ENCODE measurements at regions not wholly inside any gene's neighbourhood (a gene's known extent, or its start where the extent isn't known, plus 50 kb on each side); places are given as distances from the start of the nearest gene placed in this dataset.

DNA sequence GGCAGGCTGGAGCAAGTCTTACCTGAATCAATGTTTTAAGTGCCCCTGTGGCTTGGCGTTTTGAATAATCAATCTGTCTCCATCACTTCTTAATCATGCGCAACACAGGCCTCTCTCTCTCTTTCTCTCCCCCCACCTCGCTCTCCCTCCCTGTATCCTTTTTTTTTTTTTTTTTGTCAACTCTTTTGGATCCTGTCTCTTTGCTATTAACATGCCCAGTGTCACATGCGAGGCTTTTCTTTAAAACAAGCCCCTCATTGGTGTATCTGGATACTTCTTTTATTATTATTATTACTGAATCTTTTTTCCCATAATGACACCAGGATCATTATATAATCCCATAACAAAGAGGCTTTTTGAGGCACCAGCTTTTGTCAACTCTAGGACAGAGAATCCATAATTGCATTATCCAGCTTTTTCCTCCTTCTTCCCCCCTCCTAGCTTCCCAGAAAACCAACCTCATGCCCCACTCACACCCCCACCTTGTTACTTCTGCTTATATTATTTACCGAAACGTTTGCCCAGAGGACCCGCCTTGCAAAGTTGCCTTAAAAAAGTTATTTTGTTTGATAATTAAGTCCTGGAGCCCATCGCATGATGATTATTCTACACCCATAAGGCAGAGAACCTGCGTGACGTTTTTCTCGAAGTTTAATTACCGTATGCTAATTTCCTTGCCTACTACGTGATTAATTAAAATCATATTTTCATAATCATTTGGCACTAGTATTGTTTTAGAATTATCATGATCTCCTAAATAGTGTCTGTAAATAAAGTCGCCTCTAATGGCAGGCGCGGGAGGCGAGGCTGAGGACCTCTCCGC, 148.1 kb upstream of the ZNF536 start:
- no peak overlapping the region for H3K4me3 Mint-ChIP-seq

DNA sequence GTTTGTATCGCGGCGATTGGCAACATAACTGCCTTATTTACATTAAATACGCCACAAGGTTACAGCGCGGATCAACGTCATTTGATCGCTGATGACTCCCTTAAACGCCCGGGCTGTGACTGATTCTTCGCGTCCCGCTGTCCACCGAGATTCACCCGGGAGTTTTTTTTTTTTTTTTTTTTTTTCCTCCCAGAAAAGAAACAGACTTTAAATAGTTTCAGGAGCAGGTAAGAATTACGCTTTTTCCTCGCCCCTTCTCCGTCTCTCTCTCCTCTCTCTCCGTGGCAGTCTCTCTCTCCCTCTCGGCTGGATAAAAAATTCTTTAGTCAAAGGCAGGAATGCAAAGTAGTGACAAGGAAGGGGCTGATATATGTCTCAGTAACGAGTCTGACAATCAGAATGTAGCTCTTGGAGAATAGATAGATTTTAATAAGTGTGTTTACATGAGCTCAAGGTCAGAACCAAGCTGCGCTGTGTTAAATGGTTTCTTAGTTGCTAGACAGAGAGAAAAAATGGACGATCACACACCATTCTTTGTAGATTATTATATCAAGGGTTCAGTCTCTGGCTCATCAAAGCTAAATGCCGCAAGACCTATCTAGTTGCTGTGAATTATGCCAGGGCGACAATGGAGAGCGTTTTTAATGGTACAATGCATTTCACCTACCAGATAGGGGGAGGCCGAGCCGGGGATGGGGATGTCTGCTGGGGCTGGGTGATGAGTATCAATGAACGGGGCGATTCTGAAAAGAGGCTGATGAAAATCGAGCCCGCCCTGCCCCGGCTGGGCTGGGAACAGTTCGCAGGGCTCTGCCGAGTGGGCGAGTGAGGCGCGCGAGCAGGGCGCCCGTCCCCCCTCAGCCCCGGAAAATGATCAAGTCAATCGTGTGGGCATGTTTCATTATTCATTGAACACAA, 147.2 kb upstream of the ZNF536 start:
- ChIA-PET POLR2A (no interaction called here), CTCF (no interaction called here)
- Mint-ChIP-seq H3K9me3 (no peaks in the 10 kb centered on the region), H3K27ac (peak overlapping the region; percentile 19), H3K36me3 (ENCODE audit: low read depth) (peaks cover 5% of the 10 kb centered on the region), H3K4me1 (peaks cover 25% of the 10 kb centered on the region), H3K27me3 (peaks cover 72% of the 10 kb centered on the region), H3K4me3 (peak overlapping the region; percentile 53)
- no peak for DNase-seq

More for the DNA sequence above, 148.1 kb upstream of the ZNF536 start:
- POLR2A ChIA-PET = no interaction called here
- CTCF ChIA-PET = interaction anchor here (0.5 kb wide), 1 partner anchor 246 kb away, joined by 3 read pairs; no protein-coding TSS in a partner anchor
- peak overlapping the region; percentile 19 for H3K27ac Mint-ChIP-seq
- peaks cover 25% of the 10 kb centered on the region for H3K4me1 Mint-ChIP-seq
- DNase-seq = no peak
- H3K27me3 Mint-ChIP-seq = peaks cover 64% of the 10 kb centered on the region
- peaks cover 5% of the 10 kb centered on the region for H3K36me3 Mint-ChIP-seq (ENCODE audit: low read depth)
- H3K9me3 Mint-ChIP-seq = no peaks in the 10 kb centered on the region

DNA sequence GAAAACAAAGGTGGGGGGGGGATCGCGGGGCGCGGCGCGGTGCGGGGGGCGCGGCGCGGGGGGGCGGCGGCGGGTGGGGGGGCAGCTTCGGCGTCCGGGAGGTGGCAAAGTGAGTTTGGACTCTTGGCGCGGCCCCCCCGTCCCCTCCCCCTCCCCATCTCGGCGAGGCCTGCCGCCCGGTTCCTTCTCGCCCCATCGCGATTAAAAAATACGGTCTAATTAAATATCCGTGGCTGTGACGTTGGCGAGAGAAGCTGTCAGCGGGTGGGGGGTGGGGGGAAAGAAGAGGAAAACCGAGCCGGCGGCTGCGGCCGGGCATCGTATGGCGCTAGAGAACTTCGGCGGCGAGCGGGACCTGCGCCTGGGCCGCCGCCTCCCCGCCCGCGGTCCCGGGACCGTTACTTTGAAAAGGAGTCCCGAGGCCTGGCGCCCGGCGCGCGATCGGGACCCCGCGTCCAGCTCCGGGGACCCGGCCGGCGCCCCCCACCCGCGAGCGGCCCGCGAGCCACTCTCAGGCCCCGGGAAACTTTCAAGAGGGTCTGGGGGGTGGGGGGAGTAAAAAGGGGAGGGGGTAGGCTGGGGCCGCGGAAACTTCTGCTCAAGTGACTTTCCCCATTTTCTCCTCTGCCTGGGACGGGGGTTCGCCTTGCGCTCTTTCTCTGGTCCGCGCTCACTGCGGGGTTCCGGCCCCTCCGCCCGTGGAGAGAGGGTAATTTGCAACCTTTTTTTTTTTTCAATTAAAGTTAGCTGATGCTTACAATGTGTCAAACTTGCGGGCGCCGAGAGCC, 146.3 kb upstream of the ZNF536 start:
- DNase-seq = no peak
- Mint-ChIP-seq H3K9me3 (no peaks in the 10 kb centered on the region), H3K36me3 (ENCODE audit: low read depth) (peaks cover 5% of the 10 kb centered on the region), H3K4me3 (peak overlapping the region; percentile 38), H3K4me1 (peaks cover 25% of the 10 kb centered on the region), H3K27ac (peak overlapping the region; percentile 62), H3K27me3 (peaks cover 76% of the 10 kb centered on the region)
- ChIA-PET CTCF (no interaction called here), POLR2A (no interaction called here)

DNA sequence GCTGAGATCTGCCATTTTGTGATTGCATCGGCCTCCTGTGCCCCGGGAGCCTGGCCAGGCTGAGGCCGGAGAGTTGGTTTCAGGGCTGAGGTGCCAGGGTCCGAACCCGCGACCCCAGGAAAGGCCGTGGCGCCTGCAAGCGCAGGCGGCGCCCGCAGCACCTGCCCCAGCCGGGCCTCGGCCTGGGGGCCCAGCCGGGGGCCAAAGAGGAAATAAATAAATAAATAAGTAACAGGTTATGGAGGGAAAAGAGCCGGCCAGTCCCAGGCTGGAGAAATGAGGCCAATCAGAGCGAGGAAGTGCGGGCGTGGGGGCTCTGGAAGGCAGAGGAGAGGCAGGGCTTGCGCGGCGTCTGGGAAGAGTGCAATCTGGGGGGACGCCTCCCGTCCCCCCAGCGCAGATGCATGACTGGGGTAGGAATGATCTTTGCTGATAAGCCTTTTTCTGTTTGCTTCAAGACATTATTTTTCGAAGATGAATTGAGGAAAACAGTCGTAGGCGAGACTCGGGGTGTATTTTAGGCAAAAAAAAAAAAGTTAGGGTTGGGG, 145.6 kb upstream of the ZNF536 start:
- CTCF ChIA-PET = no interaction called here
- Mint-ChIP-seq H3K4me3 (peak overlapping the region; percentile 71), H3K4me1 (peaks cover 25% of the 10 kb centered on the region), H3K36me3 (ENCODE audit: low read depth) (peaks cover 5% of the 10 kb centered on the region), H3K27ac (peak overlapping the region; percentile 67), H3K27me3 (peaks cover 77% of the 10 kb centered on the region), H3K9me3 (no peaks in the 10 kb centered on the region)
- DNase-seq = no peak
- POLR2A ChIA-PET = no interaction called here

DNA sequence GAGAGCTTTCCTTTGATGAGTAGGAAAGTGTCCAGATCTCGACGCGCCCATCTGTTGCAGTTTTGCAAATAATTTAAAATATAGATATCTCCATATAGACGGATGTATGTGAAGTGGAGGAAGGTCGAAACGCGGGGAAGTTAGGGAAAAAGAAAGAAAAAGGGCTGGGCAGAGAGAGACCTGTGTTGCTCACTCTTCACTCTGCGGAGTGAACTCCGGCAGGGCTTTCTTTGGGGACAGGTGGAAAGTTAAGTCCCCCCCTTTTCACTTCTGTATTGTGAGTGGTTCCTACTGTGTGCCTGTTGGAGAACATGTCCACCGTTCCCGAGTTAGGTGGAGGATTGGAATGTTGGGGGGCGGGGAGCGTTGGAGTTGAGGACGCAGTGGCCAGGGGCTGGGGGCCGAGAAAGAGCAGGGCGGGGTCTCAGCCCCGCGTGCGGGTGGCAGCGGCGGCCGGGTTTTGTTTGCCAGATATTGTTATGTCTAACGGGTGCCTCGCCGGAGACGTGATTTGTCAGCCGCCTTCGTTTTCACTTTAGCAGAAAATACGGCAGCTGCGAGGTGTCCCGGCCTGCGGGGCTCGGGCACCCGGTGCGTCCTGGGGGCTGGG, 145.1 kb upstream of the ZNF536 start:
- DNase-seq = peak; percentile 16
- peak overlapping the region; percentile 67 for H3K27ac Mint-ChIP-seq
- ChIA-PET CTCF (no interaction called here), POLR2A (no interaction called here)
- H3K36me3 Mint-ChIP-seq (ENCODE audit: low read depth) = peaks cover 5% of the 10 kb centered on the region
- H3K9me3 Mint-ChIP-seq = no peaks in the 10 kb centered on the region
- peaks cover 73% of the 10 kb centered on the region for H3K27me3 Mint-ChIP-seq
- peaks cover 25% of the 10 kb centered on the region for H3K4me1 Mint-ChIP-seq
- peak overlapping the region; percentile 71 for H3K4me3 Mint-ChIP-seq

DNA sequence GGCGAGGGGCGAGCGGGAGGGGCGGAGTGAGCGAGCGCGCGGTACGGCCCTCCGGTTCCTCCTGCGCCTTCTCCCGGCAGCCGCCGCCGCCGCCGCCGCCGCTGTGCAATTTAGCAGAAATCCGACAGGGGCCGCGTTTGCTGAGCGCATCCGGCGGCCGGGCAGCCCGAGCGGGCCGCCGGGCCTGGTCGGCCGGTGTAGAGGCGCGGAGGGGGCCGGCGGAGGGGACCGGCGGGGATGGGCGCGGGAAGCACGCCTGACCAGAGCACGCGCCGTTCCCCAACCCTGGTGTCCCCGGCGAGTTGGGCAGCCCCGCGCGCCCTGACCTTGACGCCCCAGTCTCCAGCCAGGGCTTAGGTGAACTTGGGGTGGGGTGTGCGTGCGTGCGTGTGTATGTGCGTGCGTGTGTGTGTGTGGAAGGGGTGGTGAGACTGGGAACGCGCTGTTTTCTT, 144.5 kb upstream of the ZNF536 start:
- H3K27ac Mint-ChIP-seq = no peak overlapping the region
- no peaks in the 10 kb centered on the region for H3K9me3 Mint-ChIP-seq
- CTCF ChIA-PET = no interaction called here
- peak; percentile 53 for DNase-seq
- peaks cover 5% of the 10 kb centered on the region for H3K36me3 Mint-ChIP-seq (ENCODE audit: low read depth)
- H3K4me1 Mint-ChIP-seq = peaks cover 25% of the 10 kb centered on the region
- peaks cover 74% of the 10 kb centered on the region for H3K27me3 Mint-ChIP-seq
- POLR2A ChIA-PET = no interaction called here
- peak overlapping the region; percentile 45 for H3K4me3 Mint-ChIP-seq

DNA sequence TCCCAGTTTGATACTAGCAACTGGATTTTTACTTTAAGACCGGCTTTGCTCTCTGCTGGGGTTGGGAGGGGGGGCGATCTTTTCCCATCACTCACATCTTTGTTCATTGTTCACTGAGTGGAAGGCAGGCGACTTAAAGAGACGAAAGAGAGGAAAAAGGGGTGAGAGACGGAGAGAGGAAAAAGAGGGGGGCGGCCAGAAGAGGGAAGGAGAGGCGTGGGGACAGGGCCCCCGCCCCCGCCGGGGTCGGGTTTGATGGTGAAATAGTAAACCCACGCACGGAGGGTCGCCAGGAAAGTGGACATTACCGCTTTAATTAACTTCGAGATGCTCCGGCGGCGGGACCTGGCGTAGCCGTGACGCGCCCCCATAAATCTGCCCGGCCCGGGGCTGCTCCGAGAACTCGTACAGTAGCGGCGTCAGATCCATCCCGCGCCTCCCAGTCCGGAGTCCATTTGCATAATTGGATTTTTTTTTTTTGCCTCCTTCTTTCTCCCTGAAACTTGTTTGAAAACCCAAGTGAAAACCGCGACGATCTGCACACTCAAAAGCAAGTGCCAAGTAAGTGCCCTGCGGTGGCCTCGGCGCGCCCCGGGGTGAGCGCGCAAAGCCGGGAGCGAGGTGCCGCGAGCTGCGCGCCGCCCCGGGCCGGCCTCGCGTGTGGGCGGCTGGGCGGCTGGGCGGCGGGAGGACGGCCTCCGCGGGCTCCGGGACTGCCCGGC, 143.9 kb upstream of the ZNF536 start:
- Mint-ChIP-seq H3K36me3 (ENCODE audit: low read depth) (peaks cover 5% of the 10 kb centered on the region), H3K4me1 (peaks cover 25% of the 10 kb centered on the region), H3K4me3 (peak overlapping the region; percentile 45), H3K27me3 (peaks cover 70% of the 10 kb centered on the region), H3K9me3 (no peaks in the 10 kb centered on the region), H3K27ac (no peak overlapping the region)
- DNase-seq = no peak
- ChIA-PET CTCF (interaction anchor here (0.7 kb wide), 1 partner anchor 1110 kb away, joined by 5 read pairs; no protein-coding TSS in a partner anchor), POLR2A (no interaction called here)

DNA sequence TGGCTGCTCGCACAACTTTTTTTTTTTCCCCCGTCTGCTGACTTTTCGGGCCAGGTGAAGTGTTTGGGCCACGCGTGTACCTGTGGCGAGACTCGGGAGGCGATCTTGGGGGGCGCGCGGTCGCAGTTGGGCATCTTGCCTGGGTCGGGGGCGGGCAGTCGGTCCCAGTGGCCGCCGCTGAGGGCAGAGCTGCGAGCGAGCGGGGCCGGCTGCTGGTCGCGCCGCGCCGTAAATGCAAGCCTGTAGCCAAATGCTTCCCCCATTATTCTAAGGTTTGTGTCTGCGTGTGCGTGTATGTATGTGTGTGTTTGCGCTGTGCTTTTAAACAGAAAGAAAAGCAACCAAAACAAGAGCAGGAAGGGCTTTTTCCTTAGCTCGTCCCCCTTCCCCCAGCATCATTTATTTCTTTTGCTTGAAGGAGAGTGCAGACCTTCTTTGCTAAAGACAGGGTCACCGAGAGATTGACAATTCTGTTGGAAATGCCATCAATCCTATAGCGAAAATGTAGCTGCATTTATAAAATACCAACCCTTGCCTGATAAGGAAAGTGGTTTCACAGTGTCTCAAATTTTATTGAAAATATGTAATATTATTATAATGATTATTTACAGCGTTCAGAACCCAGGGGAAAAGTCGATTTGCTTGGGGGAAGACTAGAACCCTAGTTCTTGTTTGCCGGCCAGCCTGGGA, 143.2 kb upstream of the ZNF536 start:
- Mint-ChIP-seq H3K9me3 (no peaks in the 10 kb centered on the region), H3K4me3 (no peak overlapping the region), H3K4me1 (peaks cover 23% of the 10 kb centered on the region), H3K27ac (no peak overlapping the region), H3K36me3 (ENCODE audit: low read depth) (peaks cover 5% of the 10 kb centered on the region), H3K27me3 (peaks cover 64% of the 10 kb centered on the region)
- ChIA-PET POLR2A (no interaction called here), CTCF (interaction anchor here (0.7 kb wide), 1 partner anchor 1109 kb away, joined by 5 read pairs; no protein-coding TSS in a partner anchor)
- DNase-seq = no peak

DNA sequence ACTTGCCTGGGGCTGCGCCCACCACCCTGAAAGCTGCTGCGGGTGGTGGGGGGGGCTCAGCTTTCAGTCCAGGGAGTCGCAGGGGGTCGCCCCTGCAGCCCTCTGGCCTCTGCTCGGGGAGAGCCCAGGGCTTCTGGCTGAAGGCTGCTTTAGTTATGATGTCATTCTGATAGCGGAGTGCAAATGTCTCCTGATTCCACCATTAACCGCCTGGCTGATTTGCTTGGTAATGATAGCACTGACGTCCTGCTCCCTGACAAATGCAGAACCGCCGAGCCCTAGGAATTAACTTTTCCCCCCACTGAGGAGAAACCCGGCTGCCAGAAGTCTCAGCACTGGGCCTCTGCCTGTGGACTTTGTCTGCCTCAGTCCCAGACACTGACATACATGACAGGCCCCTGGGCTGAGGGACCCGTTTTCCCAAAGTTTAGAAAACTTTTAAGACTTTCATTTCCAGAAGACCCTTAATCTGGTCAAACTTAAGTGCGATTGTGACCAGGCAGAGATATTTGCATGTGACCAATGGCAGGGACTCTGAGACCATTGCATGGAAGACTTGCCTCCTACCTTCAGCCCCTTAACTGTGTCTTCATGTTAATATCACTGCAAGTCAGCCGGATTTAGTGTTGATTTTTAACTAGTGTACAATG, 142.5 kb upstream of the ZNF536 start:
- Mint-ChIP-seq H3K9me3 (no peaks in the 10 kb centered on the region), H3K27me3 (peaks cover 59% of the 10 kb centered on the region), H3K4me1 (peaks cover 23% of the 10 kb centered on the region), H3K27ac (no peak overlapping the region), H3K36me3 (ENCODE audit: low read depth) (peaks cover 5% of the 10 kb centered on the region), H3K4me3 (no peak overlapping the region)
- POLR2A ChIA-PET = no interaction called here
- CTCF ChIA-PET = no interaction called here
- DNase-seq = no peak

DNA sequence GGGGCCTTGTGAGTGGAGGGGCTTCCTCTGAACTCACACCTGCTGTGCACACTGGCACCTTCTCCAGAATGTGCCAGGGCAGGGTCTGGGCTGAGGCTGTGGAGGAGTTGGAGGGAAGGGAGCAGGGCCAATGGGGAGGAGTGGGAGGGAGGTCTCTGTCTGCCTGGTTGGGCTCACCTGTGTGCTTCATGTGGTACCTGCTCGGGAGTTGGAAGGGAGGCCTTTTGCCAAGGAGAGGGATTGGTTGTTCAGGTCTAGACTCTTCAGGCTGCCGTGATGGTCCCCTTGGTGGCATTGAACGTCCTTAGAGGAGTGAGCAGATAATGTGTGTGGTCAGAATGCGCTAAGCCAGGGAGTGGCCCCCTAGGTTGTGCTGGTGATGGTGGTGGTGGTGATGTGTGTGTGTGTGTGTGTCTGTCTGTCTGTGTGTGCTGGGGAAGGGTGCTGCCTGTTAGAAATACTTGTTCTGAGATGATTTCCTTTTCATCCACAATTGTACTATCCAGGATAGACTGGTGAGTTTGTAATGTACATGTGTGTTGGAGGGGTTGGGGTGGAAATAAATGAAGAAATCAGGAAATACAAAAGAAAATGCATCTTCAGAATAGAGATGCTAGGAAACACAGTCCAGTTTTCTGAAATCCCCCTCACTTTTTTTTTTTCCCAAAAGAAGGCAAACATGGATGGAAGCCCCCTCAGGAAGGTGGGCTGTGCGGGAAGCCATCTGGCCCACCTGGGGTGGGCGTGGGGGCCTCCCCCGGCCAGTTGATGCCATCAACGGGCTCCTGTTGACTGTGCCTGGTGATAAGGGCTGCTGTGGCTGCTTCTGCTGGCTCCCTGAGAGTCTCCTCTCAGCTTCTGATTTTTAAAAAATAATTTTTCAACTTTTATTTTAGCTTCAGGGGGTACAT, 140.5 kb upstream of the ZNF536 start:
- no peaks in the 10 kb centered on the region for H3K9me3 Mint-ChIP-seq
- H3K27me3 Mint-ChIP-seq = peaks cover 63% of the 10 kb centered on the region
- POLR2A ChIA-PET = no interaction called here
- H3K4me1 Mint-ChIP-seq = peaks cover 14% of the 10 kb centered on the region
- no peaks in the 10 kb centered on the region for H3K36me3 Mint-ChIP-seq (ENCODE audit: low read depth)
- H3K27ac Mint-ChIP-seq = no peak overlapping the region
- DNase-seq = no peak
- no peak overlapping the region for H3K4me3 Mint-ChIP-seq
- CTCF ChIA-PET = no interaction called here
